DOHH2 (cell line): ENCODE measurements at regions not wholly inside any gene's neighbourhood (a gene's known extent, or its start where the extent isn't known, plus 50 kb on each side); places are given as distances from the start of the nearest gene placed in this dataset.

ENCODE experiments used
- H3F3A ChIP-seq: fragments of 200-600 bp; sonication (generic), shearing (Covaris generic); 2 replicates; pipeline ENCODE4 v1.6.0; 2016; ENCODE audit warnings: antibody characterized with exemption, mild to moderate bottlenecking; ENCODE audit not compliant: control insufficient read depth, insufficient read depth
- H3K27ac ChIP-seq: fragments of 200-600 bp; sonication (generic); 2 replicates; pipeline ENCODE4 v1.5.1; 2014; ENCODE audit warnings: low read depth, mild to moderate bottlenecking, low read length, moderate library complexity
- H3K27me3 ChIP-seq: fragments of 200-600 bp; sonication (generic); 2 replicates; pipeline ENCODE4 v1.6.1; 2014; ENCODE audit warnings: mild to moderate bottlenecking, low read length, mixed read lengths; ENCODE audit not compliant: control insufficient read depth
- H3K36me3 ChIP-seq: fragments of 200-600 bp; sonication (generic); 2 replicates; pipeline ENCODE4 v1.6.1; 2014; ENCODE audit warnings: mild to moderate bottlenecking, low read length, moderate library complexity, mixed read lengths; ENCODE audit not compliant: control insufficient read depth
- H3K4me1 ChIP-seq: fragments of 200-600 bp; sonication (generic); 2 replicates; pipeline ENCODE4 v1.6.1; 2014; ENCODE audit warnings: mild to moderate bottlenecking, low read length, mixed read lengths; ENCODE audit not compliant: control insufficient read depth
- H3K4me2 ChIP-seq: fragments of 200-600 bp; sonication (generic); 2 replicates; pipeline ENCODE4 v1.6.0; 2014; ENCODE audit warnings: mild to moderate bottlenecking, low read length, moderate library complexity
- H3K4me3 ChIP-seq: fragments of 200-600 bp; sonication (generic); 2 replicates; pipeline ENCODE4 v1.5.1; 2014; ENCODE audit warnings: mild to moderate bottlenecking, low read length, mixed read lengths
- H3K79me2 ChIP-seq: fragments of 200-600 bp; sonication (generic); 2 replicates; pipeline ENCODE4 v1.6.1; 2014; ENCODE audit warnings: mild to moderate bottlenecking, low read length, mixed read lengths; ENCODE audit not compliant: control insufficient read depth
- H3K9me2 ChIP-seq: fragments of 200-600 bp; sonication (generic); replicated peaks from 2 replicates; pipeline ENCODE4 v1.6.1; 2014; ENCODE audit warnings: mild to moderate bottlenecking, low read length, mixed read lengths; ENCODE audit not compliant: control insufficient read depth
- H3K9me3 ChIP-seq: fragments of 200-600 bp; sonication (generic); 2 replicates; pipeline ENCODE4 v1.6.1; 2014; ENCODE audit warnings: antibody characterized with exemption, low read length, mixed read lengths; ENCODE audit not compliant: control insufficient read depth, insufficient read depth
- H4K20me1 ChIP-seq: fragments of 200-600 bp; sonication (generic); 2 replicates; pipeline ENCODE4 v1.6.0; 2014; ENCODE audit warnings: low read depth, mild to moderate bottlenecking, antibody characterized with exemption, low read length, moderate library complexity; ENCODE audit not compliant: control insufficient read depth, insufficient read depth
- EZH2phosphoT487 ChIP-seq: fragments of 200-600 bp; sonication (generic); IDR thresholded peaks from 2 replicates; pipeline ENCODE4 v1.6.1; 2017; ENCODE audit warnings: borderline replicate concordance, mild to moderate bottlenecking, antibody characterized with exemption, low read length, moderate library complexity, mixed read lengths
- TF ChIP-seq, protein P1 (sequence below): fragments of 200-600 bp; sonication (generic); IDR thresholded peaks from one replicate; pipeline ENCODE4 v1.5.1; 2014; ENCODE audit warnings: antibody characterized with exemption, mild to moderate bottlenecking, low read depth, low read length; ENCODE audit not compliant: poor library complexity, severe bottlenecking

DNA sequence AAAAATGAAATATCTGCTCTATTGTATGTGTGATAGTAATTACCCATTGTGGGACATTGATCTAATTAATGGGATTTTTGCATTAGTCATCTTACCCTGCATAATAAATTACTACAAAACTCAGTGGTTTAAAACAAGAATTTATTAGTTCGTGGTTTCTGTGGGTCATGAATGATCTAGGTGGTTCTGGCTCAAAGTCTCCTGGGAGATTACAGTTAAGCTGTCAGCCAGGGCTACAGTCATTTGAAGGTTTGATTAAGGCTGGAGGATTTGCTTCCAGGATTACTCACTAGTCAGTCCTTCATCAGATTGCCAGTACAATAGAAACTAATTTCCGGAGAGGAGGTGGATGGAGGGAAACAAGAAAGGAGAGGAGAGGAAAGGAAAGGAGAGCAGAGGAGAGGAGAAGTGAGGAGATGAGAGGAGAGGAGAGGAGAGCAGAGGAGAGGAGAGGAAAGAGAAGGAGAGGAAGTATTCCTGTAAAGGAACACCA, 60.4 kb upstream of the TNFSF4 start:
- no peak overlapping the region for H3K27ac ChIP-seq

DNA sequence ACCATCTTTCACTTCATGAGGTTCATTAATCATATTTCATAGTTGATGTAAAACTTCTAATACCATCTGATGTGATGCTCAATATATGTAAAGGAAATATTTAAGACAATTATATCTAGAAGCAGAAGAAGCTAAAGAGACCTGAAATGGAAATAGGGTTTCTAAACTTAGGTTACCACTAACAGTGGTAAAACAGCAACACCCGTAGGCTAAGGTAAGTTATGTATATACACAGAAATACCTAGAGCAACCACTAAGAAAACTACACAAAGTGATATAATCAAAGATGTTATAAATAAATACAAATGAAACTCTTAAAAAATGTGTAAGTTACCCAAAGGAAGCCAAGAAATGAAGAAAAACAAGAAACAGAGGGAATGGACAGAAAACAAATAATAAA, 61.1 kb upstream of the TNFSF4 start:
- no peak overlapping the region for H3K27ac ChIP-seq
- H3K9me2 ChIP-seq: no peaks in the 10 kb centered on the region
- H3K79me2 ChIP-seq: no peaks in the 10 kb centered on the region
- TF ChIP-seq EZH2phosphoT487: no peak
- TF ChIP-seq, protein P1, sequence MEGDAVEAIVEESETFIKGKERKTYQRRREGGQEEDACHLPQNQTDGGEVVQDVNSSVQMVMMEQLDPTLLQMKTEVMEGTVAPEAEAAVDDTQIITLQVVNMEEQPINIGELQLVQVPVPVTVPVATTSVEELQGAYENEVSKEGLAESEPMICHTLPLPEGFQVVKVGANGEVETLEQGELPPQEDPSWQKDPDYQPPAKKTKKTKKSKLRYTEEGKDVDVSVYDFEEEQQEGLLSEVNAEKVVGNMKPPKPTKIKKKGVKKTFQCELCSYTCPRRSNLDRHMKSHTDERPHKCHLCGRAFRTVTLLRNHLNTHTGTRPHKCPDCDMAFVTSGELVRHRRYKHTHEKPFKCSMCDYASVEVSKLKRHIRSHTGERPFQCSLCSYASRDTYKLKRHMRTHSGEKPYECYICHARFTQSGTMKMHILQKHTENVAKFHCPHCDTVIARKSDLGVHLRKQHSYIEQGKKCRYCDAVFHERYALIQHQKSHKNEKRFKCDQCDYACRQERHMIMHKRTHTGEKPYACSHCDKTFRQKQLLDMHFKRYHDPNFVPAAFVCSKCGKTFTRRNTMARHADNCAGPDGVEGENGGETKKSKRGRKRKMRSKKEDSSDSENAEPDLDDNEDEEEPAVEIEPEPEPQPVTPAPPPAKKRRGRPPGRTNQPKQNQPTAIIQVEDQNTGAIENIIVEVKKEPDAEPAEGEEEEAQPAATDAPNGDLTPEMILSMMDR: no peak
- H3K4me1 ChIP-seq: peaks cover 36% of the 10 kb centered on the region
- no peaks in the 10 kb centered on the region for H3F3A ChIP-seq
- no peaks in the 10 kb centered on the region for H3K9me3 ChIP-seq
- H3K36me3 ChIP-seq: no peaks in the 10 kb centered on the region
- peak overlapping the region; percentile 8; the same call in 1 of the 2 replicates for H3K4me2 ChIP-seq
- H4K20me1 ChIP-seq: no peaks in the 10 kb centered on the region
- H3K4me3 ChIP-seq: no peak overlapping the region
- no peaks in the 10 kb centered on the region for H3K27me3 ChIP-seq

More for the DNA sequence above, 60.4 kb upstream of the TNFSF4 start:
- Histone ChIP-seq H3F3A (no peaks in the 10 kb centered on the region), H3K4me1 (peaks cover 42% of the 10 kb centered on the region), H4K20me1 (no peaks in the 10 kb centered on the region), H3K4me3 (no peak overlapping the region), H3K9me2 (no peaks in the 10 kb centered on the region), H3K27me3 (no peaks in the 10 kb centered on the region), H3K9me3 (no peaks in the 10 kb centered on the region), H3K36me3 (no peaks in the 10 kb centered on the region), H3K4me2 (peak overlapping the region; percentile 8; the same call in 1 of the 2 replicates), H3K79me2 (no peaks in the 10 kb centered on the region)
- no peak for TF ChIP-seq EZH2phosphoT487
- TF ChIP-seq, protein P1: no peak

DNA sequence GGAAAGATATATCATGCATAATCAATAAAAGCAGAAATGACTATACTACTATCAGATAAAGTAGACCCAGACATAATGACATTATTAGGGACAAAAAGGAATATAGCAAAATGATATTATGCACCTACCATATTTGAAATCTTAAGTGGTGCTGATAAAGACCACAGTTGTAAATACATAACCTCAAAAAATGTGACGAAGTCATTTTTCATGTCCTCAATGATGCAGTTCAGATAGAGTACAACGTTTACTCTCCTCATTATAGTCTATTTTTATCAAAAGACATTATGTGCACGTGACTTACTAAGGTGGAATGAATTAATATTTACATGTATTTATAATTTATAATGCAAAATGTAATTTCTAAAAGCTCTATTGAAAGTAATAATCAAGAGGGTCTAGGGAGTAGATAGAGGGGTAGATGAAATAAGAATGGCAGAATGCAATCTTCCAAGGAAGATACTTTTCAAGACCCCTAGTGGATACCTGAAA, 61.7 kb upstream of the TNFSF4 start:
- Histone ChIP-seq H3K4me1 (peaks cover 31% of the 10 kb centered on the region), H3K9me2 (no peaks in the 10 kb centered on the region), H3K36me3 (no peaks in the 10 kb centered on the region), H3K4me3 (no peak overlapping the region), H3K9me3 (no peaks in the 10 kb centered on the region), H3K27ac (no peak overlapping the region), H4K20me1 (no peaks in the 10 kb centered on the region), H3F3A (no peaks in the 10 kb centered on the region), H3K4me2 (no peak overlapping the region), H3K79me2 (no peaks in the 10 kb centered on the region), H3K27me3 (no peaks in the 10 kb centered on the region)
- no peak for TF ChIP-seq EZH2phosphoT487
- TF ChIP-seq, protein P1: no peak
